ENCODE measurements at regions not wholly inside any gene's neighbourhood (a gene's known extent, or its start where the extent isn't known, plus 50 kb on each side); places are given as distances from the start of the nearest gene placed in this dataset.

GRCh38 chr12:84760091-84760865, 152.3 kb downstream of the SLC6A15 start:
- no peak for DNase-seq (ENCODE audit: low spot score in 2 of 2)
- no peaks in the 10 kb centered on the region for H3K36me3 ChIP-seq
- no peaks in the 10 kb centered on the region for H3K27me3 ChIP-seq
- H3K4me1 ChIP-seq = no peaks in the 10 kb centered on the region
- no peaks in the 10 kb centered on the region for H3K9me3 ChIP-seq
- WGBS = 51% methylated on average over 2 of the region's 2 CpGs
- TF ChIP-seq POLR2A (IDR thresholded peaks at IDR 0.05) (no peak), EP300 (IDR thresholded peaks at IDR 0.05) (no peak), CTCF (IDR thresholded peaks at IDR 0.05) (no peak), POLR2AphosphoS5 (IDR thresholded peaks at IDR 0.05) (no peak)
- no peak overlapping the region for H3K4me3 ChIP-seq
- H3K27ac ChIP-seq = no peak overlapping the region

GRCh38 chr12:84757978-84758377, 154.6 kb downstream of the SLC6A15 start:
- 56% methylated on average over 1 of the region's 1 CpG for WGBS
- Histone ChIP-seq H3K4me1 (no peaks in the 10 kb centered on the region), H3K36me3 (no peaks in the 10 kb centered on the region), H3K27me3 (no peaks in the 10 kb centered on the region), H3K27ac (no peak overlapping the region), H3K4me3 (no peak overlapping the region), H3K9me3 (no peaks in the 10 kb centered on the region)
- no peak for DNase-seq (ENCODE audit: low spot score in 2 of 2)
- no peak for TF ChIP-seq EP300 (IDR thresholded peaks at IDR 0.05)
- no peak for TF ChIP-seq POLR2AphosphoS5 (IDR thresholded peaks at IDR 0.05)
- TF ChIP-seq CTCF (IDR thresholded peaks at IDR 0.05) = no peak
- TF ChIP-seq POLR2A (IDR thresholded peaks at IDR 0.05) = no peak

GRCh38 chr12:84756961-84757360, 155.6 kb downstream of the SLC6A15 start:
- H3K27me3 ChIP-seq = no peaks in the 10 kb centered on the region
- no peaks in the 10 kb centered on the region for H3K9me3 ChIP-seq
- no peak overlapping the region for H3K27ac ChIP-seq
- no peaks in the 10 kb centered on the region for H3K36me3 ChIP-seq
- H3K4me1 ChIP-seq = no peaks in the 10 kb centered on the region
- no peak overlapping the region for H3K4me3 ChIP-seq
- no peak for DNase-seq (ENCODE audit: low spot score in 2 of 2)
- no peak for TF ChIP-seq POLR2AphosphoS5 (IDR thresholded peaks at IDR 0.05)
- no peak for TF ChIP-seq EP300 (IDR thresholded peaks at IDR 0.05)
- no peak for TF ChIP-seq POLR2A (IDR thresholded peaks at IDR 0.05)
- no peak for TF ChIP-seq CTCF (IDR thresholded peaks at IDR 0.05)

GRCh38 chr12:84745127-84745526, 167.5 kb downstream of the SLC6A15 start:
- TF ChIP-seq POLR2AphosphoS5 (IDR thresholded peaks at IDR 0.05) (no peak), POLR2A (IDR thresholded peaks at IDR 0.05) (no peak)
- no peak overlapping the region for H3K4me3 ChIP-seq
- WGBS = 72% methylated on average over 3 of the region's 3 CpGs
- no peak for DNase-seq (ENCODE audit: low spot score in 2 of 2)
- H3K27ac ChIP-seq = no peak overlapping the region
- H3K27me3 ChIP-seq = no peaks in the 10 kb centered on the region
- no peaks in the 10 kb centered on the region for H3K4me1 ChIP-seq
- H3K9me3 ChIP-seq = no peaks in the 10 kb centered on the region
- H3K36me3 ChIP-seq = no peaks in the 10 kb centered on the region

GRCh38 chr12:84741692-84742091, 170.9 kb downstream of the SLC6A15 start:
- H3K36me3 ChIP-seq = no peaks in the 10 kb centered on the region
- no peaks in the 10 kb centered on the region for H3K4me1 ChIP-seq
- H3K27ac ChIP-seq = no peak overlapping the region
- no peak for DNase-seq (ENCODE audit: low spot score in 2 of 2)
- WGBS = 46% methylated on average over 3 of the region's 3 CpGs
- TF ChIP-seq CTCF (IDR thresholded peaks at IDR 0.05) (no peak), POLR2AphosphoS5 (IDR thresholded peaks at IDR 0.05) (no peak), POLR2A (IDR thresholded peaks at IDR 0.05) (no peak), EP300 (IDR thresholded peaks at IDR 0.05) (no peak)
- no peaks in the 10 kb centered on the region for H3K27me3 ChIP-seq
- no peak overlapping the region for H3K4me3 ChIP-seq
- H3K9me3 ChIP-seq = no peaks in the 10 kb centered on the region
